ENCODE measurements at regions not wholly inside any gene's neighbourhood (a gene's known extent, or its start where the extent isn't known, plus 50 kb on each side); places are given as distances from the start of the nearest gene placed in this dataset.

DNA sequence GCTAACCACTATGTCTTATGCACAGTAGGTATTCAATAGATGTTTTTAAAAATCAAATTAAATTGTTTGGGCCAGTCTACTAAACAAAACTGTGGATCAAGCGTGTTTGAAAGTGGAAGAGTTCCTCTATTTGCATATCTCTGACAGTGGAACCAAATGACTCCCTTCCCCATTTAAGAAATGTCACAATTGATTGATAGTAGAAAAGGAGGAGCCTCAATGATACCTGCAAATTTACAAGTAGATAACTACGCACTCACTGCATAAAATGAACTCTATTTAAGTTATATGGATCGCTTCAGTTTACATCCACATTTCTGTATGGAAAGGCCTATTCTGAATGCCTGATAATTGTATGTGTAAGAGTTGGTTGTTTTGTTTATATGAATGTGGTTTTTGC, 163.3 kb upstream of the MTPN start:
- Histone ChIP-seq H3K9me3 (no peaks in the 10 kb centered on the region), H3K4me3 (no peak overlapping the region), H3K4me1 (ENCODE audit: control insufficient read depth in 1 of 2, low read depth in 2 of 2) (no peaks in the 10 kb centered on the region), H3K36me3 (no peaks in the 10 kb centered on the region), H3K27ac (no peak overlapping the region), H3K27me3 (replicated peaks; ENCODE audit: insufficient read depth) (no peaks in the 10 kb centered on the region)
- TF ChIP-seq, protein P1, sequence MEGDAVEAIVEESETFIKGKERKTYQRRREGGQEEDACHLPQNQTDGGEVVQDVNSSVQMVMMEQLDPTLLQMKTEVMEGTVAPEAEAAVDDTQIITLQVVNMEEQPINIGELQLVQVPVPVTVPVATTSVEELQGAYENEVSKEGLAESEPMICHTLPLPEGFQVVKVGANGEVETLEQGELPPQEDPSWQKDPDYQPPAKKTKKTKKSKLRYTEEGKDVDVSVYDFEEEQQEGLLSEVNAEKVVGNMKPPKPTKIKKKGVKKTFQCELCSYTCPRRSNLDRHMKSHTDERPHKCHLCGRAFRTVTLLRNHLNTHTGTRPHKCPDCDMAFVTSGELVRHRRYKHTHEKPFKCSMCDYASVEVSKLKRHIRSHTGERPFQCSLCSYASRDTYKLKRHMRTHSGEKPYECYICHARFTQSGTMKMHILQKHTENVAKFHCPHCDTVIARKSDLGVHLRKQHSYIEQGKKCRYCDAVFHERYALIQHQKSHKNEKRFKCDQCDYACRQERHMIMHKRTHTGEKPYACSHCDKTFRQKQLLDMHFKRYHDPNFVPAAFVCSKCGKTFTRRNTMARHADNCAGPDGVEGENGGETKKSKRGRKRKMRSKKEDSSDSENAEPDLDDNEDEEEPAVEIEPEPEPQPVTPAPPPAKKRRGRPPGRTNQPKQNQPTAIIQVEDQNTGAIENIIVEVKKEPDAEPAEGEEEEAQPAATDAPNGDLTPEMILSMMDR (IDR thresholded peaks at IDR 0.05): no peak
- DNase-seq (ENCODE audit: low spot score) (no peak), ATAC-seq (ENCODE audit: insufficient number of reproducible peaks, low FRiP score, low read depth) (no peak)

DNA sequence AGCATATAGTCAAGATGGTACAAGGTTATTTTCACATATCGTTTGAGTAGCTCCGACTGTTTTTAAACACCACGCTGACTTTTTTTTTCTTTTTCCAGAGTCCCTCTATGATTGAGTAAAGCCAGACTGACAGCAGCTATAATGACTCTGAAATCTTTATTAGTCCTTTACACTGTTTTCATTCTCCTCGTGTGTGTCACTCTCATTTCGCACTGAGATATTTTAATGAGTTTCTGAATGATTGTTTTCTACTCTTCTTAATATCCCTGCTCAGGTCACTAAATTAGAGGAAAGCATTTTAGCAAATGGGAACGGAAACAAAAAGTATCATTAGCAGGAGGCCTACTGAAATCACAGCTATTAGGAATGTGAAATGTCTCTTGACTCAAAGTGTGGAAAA, 162.3 kb upstream of the MTPN start:
- TF ChIP-seq, protein P1 (IDR thresholded peaks at IDR 0.05): no peak
- H3K4me1 ChIP-seq (ENCODE audit: control insufficient read depth in 1 of 2, low read depth in 2 of 2): no peaks in the 10 kb centered on the region
- no peaks in the 10 kb centered on the region for H3K9me3 ChIP-seq
- ATAC-seq (ENCODE audit: insufficient number of reproducible peaks, low FRiP score, low read depth) (no peak), DNase-seq (ENCODE audit: low spot score) (no peak)
- no peak overlapping the region for H3K4me3 ChIP-seq
- no peaks in the 10 kb centered on the region for H3K36me3 ChIP-seq
- H3K27me3 ChIP-seq (replicated peaks; ENCODE audit: insufficient read depth): no peaks in the 10 kb centered on the region
- H3K27ac ChIP-seq: no peak overlapping the region

DNA sequence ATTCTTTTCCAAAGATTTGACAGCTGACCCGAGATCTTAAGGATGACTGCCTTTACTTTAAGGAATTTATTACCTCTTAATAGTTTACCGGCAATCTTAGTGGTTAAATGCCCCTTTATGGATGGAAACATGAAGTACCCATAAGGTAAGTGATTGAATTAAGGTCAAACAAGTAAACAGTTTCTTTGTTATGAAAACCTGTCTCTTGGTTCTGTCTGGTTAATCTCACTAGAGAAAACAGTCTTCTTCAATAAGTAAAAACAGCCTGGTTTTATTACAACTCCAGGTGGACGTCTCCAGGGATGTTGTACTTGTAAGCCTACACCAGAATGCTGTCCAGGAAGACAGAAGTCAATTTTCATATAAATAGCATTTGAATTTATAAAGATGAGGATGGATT, 161.8 kb upstream of the MTPN start:
- TF ChIP-seq, protein P1 (IDR thresholded peaks at IDR 0.05): no peak
- DNase-seq (ENCODE audit: low spot score) (no peak), ATAC-seq (ENCODE audit: insufficient number of reproducible peaks, low FRiP score, low read depth) (no peak)
- no peak overlapping the region for H3K27ac ChIP-seq
- H3K4me3 ChIP-seq: no peak overlapping the region
- no peaks in the 10 kb centered on the region for H3K27me3 ChIP-seq (replicated peaks; ENCODE audit: insufficient read depth)
- H3K36me3 ChIP-seq: no peaks in the 10 kb centered on the region
- no peaks in the 10 kb centered on the region for H3K9me3 ChIP-seq
- H3K4me1 ChIP-seq (ENCODE audit: control insufficient read depth in 1 of 2, low read depth in 2 of 2): no peaks in the 10 kb centered on the region

DNA sequence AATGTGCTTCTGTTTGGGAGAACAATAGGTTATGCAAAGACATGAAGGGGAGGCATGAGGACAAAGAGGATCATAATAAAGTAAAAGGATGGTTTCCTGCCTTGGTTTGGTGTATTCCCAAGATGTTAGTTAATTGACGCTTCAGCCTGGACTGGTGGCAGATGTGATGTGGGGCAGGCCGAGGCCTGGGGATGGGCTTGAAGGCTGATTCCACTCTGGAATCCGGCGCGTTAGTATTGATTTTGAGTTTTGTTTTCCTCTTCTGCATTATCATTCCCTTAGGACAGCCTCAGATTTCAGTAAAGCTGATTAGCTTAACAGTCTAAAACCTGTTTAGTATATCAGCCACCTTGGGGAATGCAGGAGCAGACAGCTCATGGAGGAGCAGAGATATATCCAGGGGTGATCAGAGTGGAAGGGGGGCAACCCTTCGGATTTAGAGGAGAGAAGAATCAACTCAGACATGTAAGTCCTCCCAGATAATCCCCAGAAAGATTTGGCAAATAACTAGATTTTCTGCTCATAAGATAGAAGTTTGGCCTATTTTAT, 159.8 kb upstream of the MTPN start:
- no peaks in the 10 kb centered on the region for H3K4me1 ChIP-seq (ENCODE audit: control insufficient read depth in 1 of 2, low read depth in 2 of 2)
- no peaks in the 10 kb centered on the region for H3K9me3 ChIP-seq
- TF ChIP-seq, protein P1 (IDR thresholded peaks at IDR 0.05): no peak
- no peak overlapping the region for H3K27ac ChIP-seq
- ATAC-seq (ENCODE audit: insufficient number of reproducible peaks, low FRiP score, low read depth) (no peak), DNase-seq (ENCODE audit: low spot score) (no peak)
- no peaks in the 10 kb centered on the region for H3K36me3 ChIP-seq
- H3K4me3 ChIP-seq: no peak overlapping the region
- no peaks in the 10 kb centered on the region for H3K27me3 ChIP-seq (replicated peaks; ENCODE audit: insufficient read depth)

DNA sequence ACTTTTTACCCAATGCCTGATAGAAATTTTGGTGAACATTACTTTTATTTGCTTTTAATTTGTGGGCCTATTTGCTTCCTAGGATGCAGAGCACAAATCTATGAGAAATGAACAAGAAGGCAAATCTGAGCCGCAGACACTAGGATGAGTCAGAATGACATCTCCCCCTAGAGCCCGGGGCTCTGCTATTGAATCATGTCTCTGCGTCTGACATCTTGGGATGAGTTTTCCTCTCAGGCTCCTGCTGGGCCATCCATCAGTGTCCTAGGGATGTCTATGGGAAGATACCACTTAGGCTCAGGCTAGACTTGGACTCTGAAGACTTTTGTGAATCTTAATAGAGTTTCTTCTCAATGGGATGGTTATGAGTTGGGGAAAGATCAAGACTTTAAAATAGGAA, 157.3 kb upstream of the MTPN start:
- DNase-seq (ENCODE audit: low spot score) (no peak), ATAC-seq (ENCODE audit: insufficient number of reproducible peaks, low FRiP score, low read depth) (no peak)
- no peak overlapping the region for H3K27ac ChIP-seq

More for the DNA sequence above, 157.3 kb upstream of the MTPN start:
- Histone ChIP-seq H3K36me3 (no peaks in the 10 kb centered on the region), H3K4me1 (ENCODE audit: control insufficient read depth in 1 of 2, low read depth in 2 of 2) (no peaks in the 10 kb centered on the region), H3K4me3 (no peak overlapping the region), H3K27me3 (replicated peaks; ENCODE audit: insufficient read depth) (no peaks in the 10 kb centered on the region), H3K9me3 (no peaks in the 10 kb centered on the region)
- TF ChIP-seq, protein P1 (IDR thresholded peaks at IDR 0.05): no peak
